ENCODE measurements at regions not wholly inside any gene's neighbourhood (a gene's known extent, or its start where the extent isn't known, plus 50 kb on each side); places are given as distances from the start of the nearest gene placed in this dataset.
"Not testable (repeated sequence)": the region's sequence is repeated elsewhere in the genome, so short reads cannot be mapped to it uniquely, and the experiment has no call there.

- DNase-seq: no peak
Measured at GRCh38 chr1:189311915-189312314, 1165.7 kb downstream of the BRINP3 start.

- DNase-seq: no peak
Measured at GRCh38 chr1:189312499-189312898, 1165.2 kb downstream of the BRINP3 start.

GRCh38 chr1:189313488-189313887 is 1164.2 kb downstream of the BRINP3 start:
- no peak for DNase-seq

GRCh38 chr1:189315035-189315901 is 1162.4 kb downstream of the BRINP3 start:
- DNase-seq: no peak

- DNase-seq: no peak
Measured at GRCh38 chr1:189323091-189323490, 1154.6 kb downstream of the BRINP3 start.

GRCh38 chr1:189331071-189331470 is 1146.6 kb downstream of the BRINP3 start:
- DNase-seq: not testable (repeated sequence)

GRCh38 chr1:189336115-189337100 is 1141.3 kb downstream of the BRINP3 start:
- DNase-seq: no peak

GRCh38 chr1:189349607-189350006 is 1128.1 kb downstream of the BRINP3 start:
- no peak for DNase-seq

- DNase-seq: no peak
Measured at GRCh38 chr1:189350983-189351616, 1126.6 kb downstream of the BRINP3 start.

- no peak for DNase-seq
Measured at GRCh38 chr1:189351960-189352359, 1125.7 kb downstream of the BRINP3 start.

GRCh38 chr1:189356206-189356605 is 1121.5 kb downstream of the BRINP3 start:
- DNase-seq: no peak

GRCh38 chr1:189357317-189357716 is 1120.3 kb downstream of the BRINP3 start:
- DNase-seq: no peak

- DNase-seq: no peak
Measured at GRCh38 chr1:189369612-189370011, 1108.1 kb downstream of the BRINP3 start.

- DNase-seq: no peak
Measured at GRCh38 chr1:189374816-189375215, 1102.8 kb downstream of the BRINP3 start.

GRCh38 chr1:189405419-189405818 is 1072.2 kb downstream of the BRINP3 start:
- DNase-seq: no peak

GRCh38 chr1:189409774-189410173 is 1067.9 kb downstream of the BRINP3 start:
- no peak for DNase-seq

- DNase-seq: no peak
Measured at GRCh38 chr1:189424746-189425331, 1052.8 kb downstream of the BRINP3 start.

- no peak for DNase-seq
Measured at GRCh38 chr1:189429610-189430009, 1048.1 kb downstream of the BRINP3 start.

GRCh38 chr1:189431447-189431846 is 1046.2 kb downstream of the BRINP3 start:
- DNase-seq: no peak

- no peak for DNase-seq
Measured at GRCh38 chr1:189432753-189433152, 1044.9 kb downstream of the BRINP3 start.

- no peak for DNase-seq
Measured at GRCh38 chr1:189434461-189434860, 1043.2 kb downstream of the BRINP3 start.

GRCh38 chr1:189435398-189435797 is 1042.3 kb downstream of the BRINP3 start:
- DNase-seq: no peak

- DNase-seq: no peak
Measured at GRCh38 chr1:189438808-189439207, 1038.9 kb downstream of the BRINP3 start.
